ENCODE measurements at regions not wholly inside any gene's neighbourhood (a gene's known extent, or its start where the extent isn't known, plus 50 kb on each side); places are given as distances from the start of the nearest gene placed in this dataset.

DNA sequence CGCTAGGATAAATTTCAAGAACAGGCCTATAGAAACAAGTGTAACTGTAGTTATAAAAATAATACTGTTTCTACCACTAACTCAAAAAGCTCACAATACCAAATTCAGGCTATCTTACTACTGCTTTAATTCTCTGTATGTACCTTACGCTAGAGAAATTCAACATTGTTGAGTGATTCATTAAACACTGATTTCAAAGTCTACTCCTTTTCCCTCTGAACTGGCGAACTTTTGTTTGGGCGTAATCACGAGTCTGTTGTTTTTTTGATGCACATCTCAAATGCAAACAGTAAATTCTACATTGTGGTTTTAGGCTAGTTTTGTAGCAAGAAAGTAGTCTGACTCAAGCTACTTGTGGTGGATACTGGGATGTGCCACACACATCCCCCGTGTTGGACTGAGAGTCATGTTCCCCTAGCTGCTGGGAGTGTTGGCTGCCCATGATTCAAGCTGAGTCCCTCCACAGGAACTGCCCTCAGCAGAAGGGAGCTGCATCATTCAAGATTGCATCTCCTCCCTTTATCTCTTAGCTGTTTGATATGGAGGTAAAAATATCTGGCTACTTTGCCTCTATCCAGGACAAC lies 406.1 kb downstream of the RAPGEF2 start:
- TF ChIP-seq, protein P1, sequence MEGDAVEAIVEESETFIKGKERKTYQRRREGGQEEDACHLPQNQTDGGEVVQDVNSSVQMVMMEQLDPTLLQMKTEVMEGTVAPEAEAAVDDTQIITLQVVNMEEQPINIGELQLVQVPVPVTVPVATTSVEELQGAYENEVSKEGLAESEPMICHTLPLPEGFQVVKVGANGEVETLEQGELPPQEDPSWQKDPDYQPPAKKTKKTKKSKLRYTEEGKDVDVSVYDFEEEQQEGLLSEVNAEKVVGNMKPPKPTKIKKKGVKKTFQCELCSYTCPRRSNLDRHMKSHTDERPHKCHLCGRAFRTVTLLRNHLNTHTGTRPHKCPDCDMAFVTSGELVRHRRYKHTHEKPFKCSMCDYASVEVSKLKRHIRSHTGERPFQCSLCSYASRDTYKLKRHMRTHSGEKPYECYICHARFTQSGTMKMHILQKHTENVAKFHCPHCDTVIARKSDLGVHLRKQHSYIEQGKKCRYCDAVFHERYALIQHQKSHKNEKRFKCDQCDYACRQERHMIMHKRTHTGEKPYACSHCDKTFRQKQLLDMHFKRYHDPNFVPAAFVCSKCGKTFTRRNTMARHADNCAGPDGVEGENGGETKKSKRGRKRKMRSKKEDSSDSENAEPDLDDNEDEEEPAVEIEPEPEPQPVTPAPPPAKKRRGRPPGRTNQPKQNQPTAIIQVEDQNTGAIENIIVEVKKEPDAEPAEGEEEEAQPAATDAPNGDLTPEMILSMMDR (IDR thresholded peaks at IDR 0.05) = no peak
- TF ChIP-seq POLR2AphosphoS5 (IDR thresholded peaks at IDR 0.05) (no peak), EP300 (IDR thresholded peaks at IDR 0.05) (no peak), POLR2A (IDR thresholded peaks at IDR 0.05) (no peak)
- H3K27me3 ChIP-seq = no peaks in the 10 kb centered on the region
- 88 to 95% methylated on average over 6 of the region's 6 CpGs for WGBS, 2 donors
- H3K27ac ChIP-seq = no peak overlapping the region
- DNase-seq (no peak), ATAC-seq (ENCODE audit: low FRiP score in 2 of 2) (no peak)
- no peak overlapping the region for H3K4me3 ChIP-seq
- no peaks in the 10 kb centered on the region for H3K4me1 ChIP-seq
- no peaks in the 10 kb centered on the region for H3K36me3 ChIP-seq
- no peaks in the 10 kb centered on the region for H3K9me3 ChIP-seq

DNA sequence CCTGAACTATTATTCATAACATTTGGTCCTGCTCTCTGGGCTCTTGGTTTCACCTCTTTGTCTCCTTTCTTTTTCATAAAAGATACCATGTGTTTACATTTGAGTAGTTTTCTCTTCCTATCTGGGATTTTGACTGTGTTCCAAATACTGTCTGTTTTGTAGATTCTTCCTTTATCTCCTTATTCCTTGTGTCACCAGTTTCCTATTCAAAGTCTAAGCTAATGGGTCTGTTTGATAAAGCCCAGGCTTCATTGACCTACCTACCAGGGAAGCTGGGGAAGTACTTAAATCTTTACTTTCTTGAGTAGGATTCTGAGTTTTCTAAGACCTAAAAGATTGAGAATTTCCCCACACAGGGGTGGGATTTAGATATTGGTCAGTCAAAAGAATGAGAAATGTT lies 409.5 kb downstream of the RAPGEF2 start:
- no peak overlapping the region for H3K4me3 ChIP-seq
- no peaks in the 10 kb centered on the region for H3K4me1 ChIP-seq
- DNase-seq (no peak), ATAC-seq (ENCODE audit: low FRiP score in 2 of 2) (no peak)
- no peak for TF ChIP-seq POLR2AphosphoS5 (IDR thresholded peaks at IDR 0.05)
- no peak for TF ChIP-seq EP300 (IDR thresholded peaks at IDR 0.05)
- TF ChIP-seq POLR2A (IDR thresholded peaks at IDR 0.05) = no peak
- TF ChIP-seq, protein P1 (IDR thresholded peaks at IDR 0.05) = no peak
- H3K27ac ChIP-seq = no peak overlapping the region
- H3K27me3 ChIP-seq = no peaks in the 10 kb centered on the region
- no peaks in the 10 kb centered on the region for H3K9me3 ChIP-seq
- no peaks in the 10 kb centered on the region for H3K36me3 ChIP-seq

DNA sequence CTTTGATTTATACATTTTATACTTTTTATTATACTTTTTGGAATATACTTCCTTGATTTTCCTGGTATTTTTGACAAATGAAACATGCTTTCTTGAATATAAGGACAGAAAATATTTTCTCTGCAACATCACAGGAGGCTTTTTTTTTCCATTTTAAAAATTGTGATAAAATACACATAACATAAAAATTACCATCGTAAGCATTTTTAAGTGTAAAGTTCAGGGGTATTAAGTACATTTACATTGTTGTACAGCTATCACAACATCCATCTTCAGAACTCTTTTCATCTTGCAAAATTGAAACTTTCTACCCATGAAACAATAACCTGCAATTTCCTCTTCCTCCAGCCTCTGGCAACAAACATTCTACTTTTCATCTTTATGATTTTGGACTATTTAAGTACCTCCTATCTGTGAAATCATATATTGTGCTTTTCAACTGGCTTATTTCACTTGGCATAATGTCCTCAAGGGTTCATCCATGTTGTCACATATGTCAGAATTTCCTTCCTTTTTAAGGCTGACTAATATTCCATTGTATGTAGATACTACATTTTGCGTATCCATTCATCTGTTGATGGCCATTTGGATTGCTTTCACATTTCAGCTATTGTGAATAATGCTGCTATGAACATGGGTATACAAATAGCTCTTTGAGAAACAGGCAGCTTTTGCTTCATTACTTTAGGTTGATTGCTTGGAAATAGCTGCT lies 412.6 kb downstream of the RAPGEF2 start:
- no peak for DNase-seq
- H3K4me3 ChIP-seq = no peak overlapping the region
- no peak for ATAC-seq (ENCODE audit: low FRiP score in 2 of 2)
- TF ChIP-seq POLR2AphosphoS5 (IDR thresholded peaks at IDR 0.05) (no peak), EP300 (IDR thresholded peaks at IDR 0.05) (no peak), POLR2A (IDR thresholded peaks at IDR 0.05) (no peak)
- TF ChIP-seq, protein P1 (IDR thresholded peaks at IDR 0.05) = no peak
- H3K4me1 ChIP-seq = no peaks in the 10 kb centered on the region
- H3K36me3 ChIP-seq = no peaks in the 10 kb centered on the region
- no peaks in the 10 kb centered on the region for H3K27me3 ChIP-seq
- no peaks in the 10 kb centered on the region for H3K9me3 ChIP-seq
- 89 to 91% methylated on average over 2 of the region's 2 CpGs for WGBS, 2 donors
- H3K27ac ChIP-seq = no peak overlapping the region

DNA sequence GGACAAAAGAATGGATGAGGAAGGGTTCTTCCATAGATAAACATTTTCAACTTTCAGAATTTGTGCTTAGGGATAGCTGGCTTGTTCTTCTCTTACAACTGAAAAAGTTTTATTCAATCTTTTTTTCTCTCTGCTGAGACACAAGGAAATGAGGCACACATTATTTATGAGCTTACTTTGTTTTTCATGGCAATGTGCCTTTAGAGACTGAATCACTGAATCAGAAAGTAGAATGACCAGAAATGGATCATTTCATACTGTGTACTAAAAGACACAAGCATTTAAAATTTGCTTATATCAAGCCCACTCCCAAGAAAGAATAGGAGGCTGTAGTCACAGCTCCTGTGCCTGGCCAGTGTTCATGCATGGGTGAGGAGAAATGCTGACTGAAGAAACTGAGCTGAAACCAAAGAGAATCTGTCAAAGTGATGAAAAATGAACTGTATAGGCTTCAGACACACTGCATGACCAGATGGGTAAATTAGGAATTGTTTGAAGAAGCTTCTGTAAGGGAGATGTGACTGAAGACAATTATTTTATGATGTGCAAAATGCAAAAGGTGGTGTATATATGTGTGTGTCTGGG lies 413.8 kb downstream of the RAPGEF2 start:
- Histone ChIP-seq H3K4me3 (no peak overlapping the region), H3K27me3 (no peaks in the 10 kb centered on the region), H3K27ac (no peak overlapping the region), H3K4me1 (no peaks in the 10 kb centered on the region), H3K9me3 (no peaks in the 10 kb centered on the region), H3K36me3 (no peaks in the 10 kb centered on the region)
- no peak for ATAC-seq (ENCODE audit: low FRiP score in 2 of 2)
- TF ChIP-seq EP300 (IDR thresholded peaks at IDR 0.05) (no peak), POLR2AphosphoS5 (IDR thresholded peaks at IDR 0.05) (no peak), POLR2A (IDR thresholded peaks at IDR 0.05) (no peak)
- TF ChIP-seq, protein P1 (IDR thresholded peaks at IDR 0.05) = no peak
- DNase-seq = no peak

Data from upper lobe of left lung (tissue), 6 donors.